Panc1 (cell line): ENCODE measurements at regions not wholly inside any gene's neighbourhood (a gene's known extent, or its start where the extent isn't known, plus 50 kb on each side); places are given as distances from the start of the nearest gene placed in this dataset.

Experiments used
- ATAC-seq: fragments of 200-7000 bp; cut with Tn5 transposase; 2 replicates; pipeline ENCODE4 v1.9.1; 2020; ENCODE audit warnings: mild to moderate bottlenecking, moderate library complexity
- BruUV-seq: library from RNA; stranded (reverse); fragments of 400-500 nt; replicated peaks from 2 replicates; lab custom pipeline; 2021; lab: Mats Ljungman, UMichigan
- CTCF ChIA-PET: fragments of 300-600 bp; sonication (Branson Sonifier 250); formaldehyde crosslinking; loops from one replicate; lab custom pipeline; 2022; ENCODE audit warnings: antibody characterized with exemption; lab: Charles Lee
- POLR2A ChIA-PET: fragments of 300-600 bp; sonication (Branson Sonifier 250); formaldehyde crosslinking; loops from one replicate; lab custom pipeline; 2022; ENCODE audit warnings: antibody characterized with exemption; lab: Charles Lee
- DNase-seq: peaks from one replicate; pipeline ENCODE4 v3.0.0-alpha.2; 2010; ENCODE audit warnings: low read depth, low spot score
- H3K27ac ChIP-seq: 2 replicates; pipeline ENCODE4 v1.5.1; 2011; ENCODE audit warnings: mild to moderate bottlenecking, low read length, inconsistent platforms
- H3K27me3 ChIP-seq: fragments of 200-500 bp; sonication (Bioruptor generic); 2 replicates; pipeline ENCODE4 v1.6.0; 2014; ENCODE audit warnings: low read length, inconsistent platforms; ENCODE audit not compliant: control insufficient read depth, insufficient read depth
- H3K36me3 ChIP-seq: fragments of 200-500 bp; sonication (Bioruptor generic); 2 replicates; pipeline ENCODE4 v1.5.1; 2014; ENCODE audit warnings: inconsistent platforms, mild to moderate bottlenecking, low read length, moderate library complexity; ENCODE audit not compliant: control insufficient read depth, insufficient read depth
- H3K4me1 ChIP-seq: 2 replicates; pipeline ENCODE4 v1.5.1; 2011; ENCODE audit warnings: inconsistent platforms, mild to moderate bottlenecking, low read length, moderate library complexity; ENCODE audit not compliant: control insufficient read depth, insufficient read depth
- H3K4me3 ChIP-seq, 2 experiments: 2 replicates each; pipeline ENCODE4 v1.5.1; 2011 to 2012; ENCODE audit warnings: low read depth in 2 of 2, low read length in 2 of 2, mild to moderate bottlenecking in 2 of 2, inconsistent platforms in 1 of 2, moderate library complexity in 1 of 2
- H3K9me3 ChIP-seq: fragments of 200-500 bp; sonication (Bioruptor generic); 2 replicates; pipeline ENCODE4 v1.5.1; 2014; ENCODE audit warnings: low read depth, mild to moderate bottlenecking, inconsistent platforms, low read length, moderate library complexity; ENCODE audit not compliant: control insufficient read depth, insufficient read depth
- POLR2AphosphoS5 ChIP-seq: IDR thresholded peaks from 2 replicates; pipeline ENCODE4 v1.6.1; 2012; ENCODE audit warnings: mild to moderate bottlenecking, low read depth, low read length, moderate library complexity
- REST ChIP-seq, 2 experiments: IDR thresholded peaks; 2 replicates each; pipeline ENCODE4 v1.6.1; 2011 to 2012; ENCODE audit warnings: low read depth in 2 of 2, control low read depth in 1 of 2, low read length in 1 of 2, mild to moderate bottlenecking in 1 of 2, moderate library complexity in 1 of 2; ENCODE audit not compliant: insufficient read depth in 1 of 2
- SIN3A ChIP-seq: IDR thresholded peaks from 2 replicates; pipeline ENCODE4 v1.6.1; 2012; ENCODE audit warnings: low read depth, mild to moderate bottlenecking, low read length, moderate library complexity, borderline replicate concordance; ENCODE audit not compliant: insufficient read depth
- TCF7L2 ChIP-seq: IDR thresholded peaks from 2 replicates; pipeline ENCODE4 v1.6.1; 2011; ENCODE audit warnings: mild to moderate bottlenecking, low read depth, low read length, inconsistent platforms
- in situ Hi-C: cut with HindIII; loops from 2 replicates; pipeline ENCODE4 v1.10.0; 2016; ENCODE audit warnings: low sequenced_read_pairs, low pct_unique_long_range_greater_than_20kb
- intact Hi-C: fragments of 100-400 bp; cut with micrococcal nuclease; formaldehyde crosslinking; loops from one replicate; pipeline ENCODE4 v1.10.0; 2022; ENCODE audit not compliant: unreplicated experiment
- TF ChIP-seq, protein P1 (sequence below): fragments of 450-650 bp; IDR thresholded peaks from 2 replicates; pipeline ENCODE4 v1.5.1; 2017; ENCODE audit warnings: mild to moderate bottlenecking

GRCh38 chr1:83593073-83593472 is 405.9 kb downstream of the TTLL7 start:
- in situ Hi-C loops, result no loop called here

DNA sequence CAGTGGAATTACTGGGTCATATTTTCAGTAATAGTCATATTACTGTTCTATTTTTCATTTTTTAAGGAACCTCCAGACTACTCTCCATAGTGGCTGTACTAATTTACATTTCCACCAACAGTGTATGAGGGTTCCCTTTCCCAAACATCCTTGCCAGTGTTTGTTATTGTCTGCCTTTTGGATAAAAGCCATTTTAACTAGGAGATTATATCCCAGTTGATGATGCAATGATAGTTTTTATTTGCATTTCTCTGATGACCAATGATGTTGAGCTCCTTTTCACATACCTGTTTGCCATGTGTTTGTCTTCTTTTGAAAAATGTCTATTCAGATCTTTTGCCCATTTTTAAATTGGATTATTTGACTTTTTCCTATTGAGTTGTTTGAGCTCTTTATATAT is 410.8 kb downstream of the TTLL7 start:
- intact Hi-C loops (no loop called here), in situ Hi-C loops (no loop called here)
- TF ChIP-seq, protein P1, sequence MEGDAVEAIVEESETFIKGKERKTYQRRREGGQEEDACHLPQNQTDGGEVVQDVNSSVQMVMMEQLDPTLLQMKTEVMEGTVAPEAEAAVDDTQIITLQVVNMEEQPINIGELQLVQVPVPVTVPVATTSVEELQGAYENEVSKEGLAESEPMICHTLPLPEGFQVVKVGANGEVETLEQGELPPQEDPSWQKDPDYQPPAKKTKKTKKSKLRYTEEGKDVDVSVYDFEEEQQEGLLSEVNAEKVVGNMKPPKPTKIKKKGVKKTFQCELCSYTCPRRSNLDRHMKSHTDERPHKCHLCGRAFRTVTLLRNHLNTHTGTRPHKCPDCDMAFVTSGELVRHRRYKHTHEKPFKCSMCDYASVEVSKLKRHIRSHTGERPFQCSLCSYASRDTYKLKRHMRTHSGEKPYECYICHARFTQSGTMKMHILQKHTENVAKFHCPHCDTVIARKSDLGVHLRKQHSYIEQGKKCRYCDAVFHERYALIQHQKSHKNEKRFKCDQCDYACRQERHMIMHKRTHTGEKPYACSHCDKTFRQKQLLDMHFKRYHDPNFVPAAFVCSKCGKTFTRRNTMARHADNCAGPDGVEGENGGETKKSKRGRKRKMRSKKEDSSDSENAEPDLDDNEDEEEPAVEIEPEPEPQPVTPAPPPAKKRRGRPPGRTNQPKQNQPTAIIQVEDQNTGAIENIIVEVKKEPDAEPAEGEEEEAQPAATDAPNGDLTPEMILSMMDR, result no peak
- no peak for TF ChIP-seq TCF7L2
- TF ChIP-seq POLR2AphosphoS5, result no peak
- no peak for TF ChIP-seq SIN3A
- no peak for TF ChIP-seq REST (IDR thresholded peaks at IDR 0.05; ENCODE audit: insufficient read depth in 1 of 2, low read depth in 2 of 2, low read length in 1 of 2)
- ChIA-PET POLR2A (interaction anchor here (0.6 kb wide), 1 partner anchor 188 kb away, joined by 3 read pairs; no protein-coding TSS in a partner anchor), CTCF (no interaction called here)
- H3K9me3 ChIP-seq, result no peaks in the 10 kb centered on the region
- H3K4me1 ChIP-seq, result no peaks in the 10 kb centered on the region
- ATAC-seq (no peak), DNase-seq (no peak)
- no TSS peak for BruUV-seq
- H3K36me3 ChIP-seq, result no peaks in the 10 kb centered on the region
- no peak overlapping the region for H3K27ac ChIP-seq
- no peak overlapping the region for H3K4me3 ChIP-seq
- H3K27me3 ChIP-seq, result no peaks in the 10 kb centered on the region

More at GRCh38 chr1:83593073-83593472, 405.9 kb downstream of the TTLL7 start:
- no peak overlapping the region for H3K4me3 ChIP-seq
- no peak for DNase-seq
- ChIA-PET CTCF (no interaction called here), POLR2A (no interaction called here)
- TF ChIP-seq POLR2AphosphoS5, result no peak
- TF ChIP-seq, protein P1, result no peak
- no peak for TF ChIP-seq TCF7L2
- no peak for TF ChIP-seq REST (IDR thresholded peaks at IDR 0.05; ENCODE audit: insufficient read depth in 1 of 2, low read depth in 2 of 2, low read length in 1 of 2)
- TF ChIP-seq SIN3A, result no peak
- no TSS peak for BruUV-seq
- H3K4me1 ChIP-seq, result no peaks in the 10 kb centered on the region
- intact Hi-C loops, result no loop called here
- no peaks in the 10 kb centered on the region for H3K9me3 ChIP-seq
- no peaks in the 10 kb centered on the region for H3K27me3 ChIP-seq
- ATAC-seq, result no peak
- no peak overlapping the region for H3K27ac ChIP-seq
- H3K36me3 ChIP-seq, result no peaks in the 10 kb centered on the region
